ENCODE measurements at regions not wholly inside any gene's neighbourhood (a gene's known extent, or its start where the extent isn't known, plus 50 kb on each side); places are given as distances from the start of the nearest gene placed in this dataset.
A peak's percentile ranks its signal among the peaks of the same experiment; 100 is the strongest.

DNA sequence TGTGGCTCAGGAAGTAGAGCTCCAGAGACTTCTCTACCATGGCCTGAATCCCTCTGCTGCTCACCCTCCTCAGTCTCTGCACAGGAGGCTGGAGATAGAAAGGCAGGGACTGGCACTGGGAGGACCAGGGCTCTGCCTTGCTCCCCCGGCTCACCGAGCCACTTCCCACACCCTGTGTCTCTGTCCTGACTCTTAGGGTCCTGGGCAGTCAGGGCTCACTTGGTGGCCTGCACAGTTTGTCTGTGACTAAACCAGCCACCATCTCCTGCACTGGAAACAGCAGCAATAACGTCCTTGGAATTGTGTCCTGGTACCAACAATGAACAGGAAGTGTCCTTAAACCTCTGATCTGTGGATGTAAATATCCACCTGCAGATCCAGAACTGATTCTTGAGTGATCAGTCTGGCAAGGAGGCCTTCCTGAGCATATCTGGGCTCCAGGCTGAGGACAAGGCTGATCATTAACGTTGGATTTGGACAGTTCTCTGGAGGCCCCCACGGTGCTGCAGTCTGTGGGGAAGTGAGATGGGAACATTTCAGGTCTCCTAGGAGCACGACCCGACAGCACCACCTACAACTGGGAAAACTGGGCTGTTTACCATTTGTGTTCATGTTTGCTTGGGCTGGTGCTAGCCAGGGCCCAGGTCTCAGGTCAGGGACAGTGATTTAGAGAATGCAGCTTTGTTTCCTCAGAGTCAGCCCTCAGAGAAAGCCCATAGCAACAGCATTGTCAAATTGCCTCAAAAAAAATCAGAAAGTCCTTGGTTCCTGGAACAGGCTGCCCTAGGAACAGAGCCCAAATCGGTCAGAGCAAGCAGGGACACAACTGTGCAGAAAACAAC is 82.5 kb downstream of the ZNF280B start (continued):
- TF ChIP-seq, protein P1, sequence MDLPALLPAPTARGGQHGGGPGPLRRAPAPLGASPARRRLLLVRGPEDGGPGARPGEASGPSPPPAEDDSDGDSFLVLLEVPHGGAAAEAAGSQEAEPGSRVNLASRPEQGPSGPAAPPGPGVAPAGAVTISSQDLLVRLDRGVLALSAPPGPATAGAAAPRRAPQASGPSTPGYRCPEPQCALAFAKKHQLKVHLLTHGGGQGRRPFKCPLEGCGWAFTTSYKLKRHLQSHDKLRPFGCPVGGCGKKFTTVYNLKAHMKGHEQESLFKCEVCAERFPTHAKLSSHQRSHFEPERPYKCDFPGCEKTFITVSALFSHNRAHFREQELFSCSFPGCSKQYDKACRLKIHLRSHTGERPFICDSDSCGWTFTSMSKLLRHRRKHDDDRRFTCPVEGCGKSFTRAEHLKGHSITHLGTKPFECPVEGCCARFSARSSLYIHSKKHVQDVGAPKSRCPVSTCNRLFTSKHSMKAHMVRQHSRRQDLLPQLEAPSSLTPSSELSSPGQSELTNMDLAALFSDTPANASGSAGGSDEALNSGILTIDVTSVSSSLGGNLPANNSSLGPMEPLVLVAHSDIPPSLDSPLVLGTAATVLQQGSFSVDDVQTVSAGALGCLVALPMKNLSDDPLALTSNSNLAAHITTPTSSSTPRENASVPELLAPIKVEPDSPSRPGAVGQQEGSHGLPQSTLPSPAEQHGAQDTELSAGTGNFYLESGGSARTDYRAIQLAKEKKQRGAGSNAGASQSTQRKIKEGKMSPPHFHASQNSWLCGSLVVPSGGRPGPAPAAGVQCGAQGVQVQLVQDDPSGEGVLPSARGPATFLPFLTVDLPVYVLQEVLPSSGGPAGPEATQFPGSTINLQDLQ (CRISPR knock-in tag; IDR thresholded peaks at IDR 0.05): no peak
- TF ChIP-seq FOXJ3 (CRISPR knock-in tag; IDR thresholded peaks at IDR 0.05; ENCODE audit: borderline replicate concordance) (peak; percentile 23; the same call in 1 of the 2 replicates), ZFP41 (CRISPR knock-in tag; IDR thresholded peaks at IDR 0.05; ENCODE audit: borderline replicate concordance) (no peak), ZSCAN12 (CRISPR knock-in tag; IDR thresholded peaks at IDR 0.05) (no peak), ISL2 (CRISPR knock-in tag; IDR thresholded peaks at IDR 0.05) (no peak), CC2D1A (CRISPR knock-in tag; IDR thresholded peaks at IDR 0.05) (no peak), GABPA (IDR thresholded peaks at IDR 0.05; ENCODE audit: low read depth, low read length) (no peak), GABPA (CRISPR knock-in tag; IDR thresholded peaks at IDR 0.05; ENCODE audit: low read depth) (no peak), ZNF589 (CRISPR knock-in tag; conservative IDR thresholded peaks at IDR 0.05) (no peak), NFKBIZ (CRISPR knock-in tag; IDR thresholded peaks at IDR 0.05) (no peak), ZNF232 (CRISPR knock-in tag; IDR thresholded peaks at IDR 0.05; ENCODE audit: borderline replicate concordance) (peak; percentile 26; the same call in 1 of the 2 replicates), BCL6 (CRISPR knock-in tag; IDR thresholded peaks at IDR 0.05) (0 out of 2 replicates have a peak, but pooled peaks have one; percentile 37), NR2F2 (IDR thresholded peaks at IDR 0.05; ENCODE audit: borderline replicate concordance, low read depth) (peak; percentile 81), CREM (IDR thresholded peaks at IDR 0.05) (no peak), CREM (CRISPR knock-in tag; IDR thresholded peaks at IDR 0.05) (no peak), ATF7-NPFF (CRISPR knock-in tag; IDR thresholded peaks at IDR 0.05; ENCODE audit: low read depth) (no peak), TRIM24 (CRISPR knock-in tag; IDR thresholded peaks at IDR 0.05) (no peak), SRSF1 (optimal IDR thresholded peaks at IDR 0.05; ENCODE audit: low read depth, low read length) (no peak), ZNF501 (CRISPR knock-in tag; IDR thresholded peaks at IDR 0.05) (peak; percentile 91), RFXANK (CRISPR knock-in tag; IDR thresholded peaks at IDR 0.05) (peak; percentile 95), ZNF224 (CRISPR knock-in tag; IDR thresholded peaks at IDR 0.05) (0 out of 2 replicates have a peak, but pooled peaks have one; percentile 19)
- TF ChIP-seq, protein P2, sequence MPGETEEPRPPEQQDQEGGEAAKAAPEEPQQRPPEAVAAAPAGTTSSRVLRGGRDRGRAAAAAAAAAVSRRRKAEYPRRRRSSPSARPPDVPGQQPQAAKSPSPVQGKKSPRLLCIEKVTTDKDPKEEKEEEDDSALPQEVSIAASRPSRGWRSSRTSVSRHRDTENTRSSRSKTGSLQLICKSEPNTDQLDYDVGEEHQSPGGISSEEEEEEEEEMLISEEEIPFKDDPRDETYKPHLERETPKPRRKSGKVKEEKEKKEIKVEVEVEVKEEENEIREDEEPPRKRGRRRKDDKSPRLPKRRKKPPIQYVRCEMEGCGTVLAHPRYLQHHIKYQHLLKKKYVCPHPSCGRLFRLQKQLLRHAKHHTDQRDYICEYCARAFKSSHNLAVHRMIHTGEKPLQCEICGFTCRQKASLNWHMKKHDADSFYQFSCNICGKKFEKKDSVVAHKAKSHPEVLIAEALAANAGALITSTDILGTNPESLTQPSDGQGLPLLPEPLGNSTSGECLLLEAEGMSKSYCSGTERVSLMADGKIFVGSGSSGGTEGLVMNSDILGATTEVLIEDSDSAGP (CRISPR knock-in tag; IDR thresholded peaks at IDR 0.05; ENCODE audit: borderline replicate concordance): peak; percentile 49; the same call in 1 of the 2 replicates
- TF ChIP-seq, protein P3, sequence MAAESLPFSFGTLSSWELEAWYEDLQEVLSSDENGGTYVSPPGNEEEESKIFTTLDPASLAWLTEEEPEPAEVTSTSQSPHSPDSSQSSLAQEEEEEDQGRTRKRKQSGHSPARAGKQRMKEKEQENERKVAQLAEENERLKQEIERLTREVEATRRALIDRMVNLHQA (CRISPR knock-in tag; IDR thresholded peaks at IDR 0.05): no peak
- TF ChIP-seq, protein P4, sequence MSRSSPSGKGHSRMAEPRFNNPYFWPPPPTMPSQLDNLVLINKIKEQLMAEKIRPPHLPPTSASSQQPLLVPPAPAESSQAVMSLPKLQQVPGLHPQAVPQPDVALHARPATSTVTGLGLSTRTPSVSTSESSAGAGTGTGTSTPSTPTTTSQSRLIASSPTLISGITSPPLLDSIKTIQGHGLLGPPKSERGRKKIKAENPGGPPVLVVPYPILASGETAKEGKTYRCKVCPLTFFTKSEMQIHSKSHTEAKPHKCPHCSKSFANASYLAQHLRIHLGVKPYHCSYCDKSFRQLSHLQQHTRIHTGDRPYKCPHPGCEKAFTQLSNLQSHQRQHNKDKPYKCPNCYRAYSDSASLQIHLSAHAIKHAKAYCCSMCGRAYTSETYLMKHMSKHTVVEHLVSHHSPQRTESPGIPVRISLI (CRISPR knock-in tag; IDR thresholded peaks at IDR 0.05; ENCODE audit: borderline replicate concordance): peak; percentile 82
- TF ChIP-seq, protein P5, sequence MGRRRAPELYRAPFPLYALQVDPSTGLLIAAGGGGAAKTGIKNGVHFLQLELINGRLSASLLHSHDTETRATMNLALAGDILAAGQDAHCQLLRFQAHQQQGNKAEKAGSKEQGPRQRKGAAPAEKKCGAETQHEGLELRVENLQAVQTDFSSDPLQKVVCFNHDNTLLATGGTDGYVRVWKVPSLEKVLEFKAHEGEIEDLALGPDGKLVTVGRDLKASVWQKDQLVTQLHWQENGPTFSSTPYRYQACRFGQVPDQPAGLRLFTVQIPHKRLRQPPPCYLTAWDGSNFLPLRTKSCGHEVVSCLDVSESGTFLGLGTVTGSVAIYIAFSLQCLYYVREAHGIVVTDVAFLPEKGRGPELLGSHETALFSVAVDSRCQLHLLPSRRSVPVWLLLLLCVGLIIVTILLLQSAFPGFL (CRISPR knock-in tag; IDR thresholded peaks at IDR 0.05): no peak

Data from HepG2 (cell line).